ENCODE measurements at regions not wholly inside any gene's neighbourhood (a gene's known extent, or its start where the extent isn't known, plus 50 kb on each side); places are given as distances from the start of the nearest gene placed in this dataset.

- 39% methylated on average over 7 of the region's 7 CpGs for WGBS (ENCODE audit: missing lambda C conversion rate)
- no peak for FAIRE-seq
- TF ChIP-seq CBX8 (IDR thresholded peaks at IDR 0.05) (no peak), PHF8 (IDR thresholded peaks at IDR 0.05; ENCODE audit: borderline replicate concordance, low read depth) (no peak), ELK1 (IDR thresholded peaks at IDR 0.05; ENCODE audit: low read depth, low read length) (no peak), HDAC2 (IDR thresholded peaks at IDR 0.05) (no peak), ZFP36 (IDR thresholded peaks at IDR 0.05; ENCODE audit: borderline replicate concordance, partially characterized antibody) (no peak), HOXA7 (CRISPR knock-in tag; IDR thresholded peaks at IDR 0.05) (no peak), POLR2A (IDR thresholded peaks at IDR 0.05; ENCODE audit: low read length) (no peak), CTCF (IDR thresholded peaks at IDR 0.05) (no peak), GATA3 (IDR thresholded peaks at IDR 0.05; ENCODE audit: borderline replicate concordance) (no peak)
- Histone ChIP-seq H3K4me3 (no peak overlapping the region), H3K27ac (no peak overlapping the region), H3K4me1 (no peaks in the 10 kb centered on the region), H3K9me3 (no peaks in the 10 kb centered on the region), H3K4me2 (no peak overlapping the region)
- no peak for DNase-seq (ENCODE audit: low read depth in 1 of 2, low spot score in 1 of 2)
- ATAC-seq, result no peak
- ChIA-PET POLR2A (no interaction called here), CTCF (no interaction called here)
Measured at GRCh38 chr9:99309141-99309939, 87.3 kb downstream of the SEC61B start.

GRCh38 chr9:99312736-99313135, 90.7 kb downstream of the SEC61B start:
- DNase-seq (ENCODE audit: low read depth in 1 of 2, low spot score in 1 of 2) (no peak), FAIRE-seq (no peak), ATAC-seq (no peak)
- Histone ChIP-seq H3K27ac (no peak overlapping the region), H3K4me1 (no peaks in the 10 kb centered on the region), H3K4me2 (no peak overlapping the region), H3K9me3 (no peaks in the 10 kb centered on the region), H3K4me3 (no peak overlapping the region)
- TF ChIP-seq ZSCAN20 (CRISPR knock-in tag; IDR thresholded peaks at IDR 0.05), result no peak
- TF ChIP-seq PBX3 (IDR thresholded peaks at IDR 0.05), result no peak
- no peak for TF ChIP-seq PHF8 (IDR thresholded peaks at IDR 0.05; ENCODE audit: borderline replicate concordance, low read depth)
- TF ChIP-seq ATOH8 (CRISPR knock-in tag; IDR thresholded peaks at IDR 0.05; ENCODE audit: low read depth), result no peak
- TF ChIP-seq ZC3H11A (IDR thresholded peaks at IDR 0.05), result no peak
- TF ChIP-seq ZNF302 (CRISPR knock-in tag; IDR thresholded peaks at IDR 0.05), result no peak
- no peak for TF ChIP-seq HMGXB4 (CRISPR knock-in tag; IDR thresholded peaks at IDR 0.05; ENCODE audit: borderline replicate concordance)
- no peak for TF ChIP-seq SMC3 (IDR thresholded peaks at IDR 0.05)
- no peak for TF ChIP-seq HOXA7 (CRISPR knock-in tag; IDR thresholded peaks at IDR 0.05)
- no peak for TF ChIP-seq RFX5 (IDR thresholded peaks at IDR 0.05)
- TF ChIP-seq NFE2L2 (conservative IDR thresholded peaks at IDR 0.05; ENCODE audit: low read length), result no peak
- TF ChIP-seq MYC (IDR thresholded peaks at IDR 0.05; ENCODE audit: borderline replicate concordance, low read length), result no peak
- ChIA-PET CTCF (no interaction called here), POLR2A (no interaction called here)
- 9% methylated on average over 2 of the region's 2 CpGs for whole genome bisulfite sequencing (ENCODE audit: missing lambda C conversion rate)
